Suprapubic skin (tissue), 4 donors: ENCODE measurements at regions not wholly inside any gene's neighbourhood (a gene's known extent, or its start where the extent isn't known, plus 50 kb on each side); places are given as distances from the start of the nearest gene placed in this dataset.

ENCODE experiments used
- DNase-seq, 2 donors: peaks; one replicate each; pipeline ENCODE4 v3.0.0-alpha.2; 2019; ENCODE audit warnings: low spot score in 2 of 2
- H3K27ac ChIP-seq: fragments of 200-600 bp; sonication (generic); one replicate; pipeline ENCODE4 v1.5.1; 2019
- H3K27me3 ChIP-seq: fragments of 200-600 bp; sonication (generic); one replicate; pipeline ENCODE4 v1.5.1; 2019
- H3K36me3 ChIP-seq: fragments of 200-600 bp; sonication (generic); one replicate; pipeline ENCODE4 v1.5.1; 2019
- H3K4me1 ChIP-seq: fragments of 200-600 bp; sonication (generic); one replicate; pipeline ENCODE4 v1.5.1; 2019
- H3K4me3 ChIP-seq: fragments of 200-600 bp; sonication (generic); one replicate; pipeline ENCODE4 v1.5.1; 2019; ENCODE audit warnings: mild to moderate bottlenecking
- H3K9me3 ChIP-seq: fragments of 200-600 bp; sonication (generic); one replicate; pipeline ENCODE4 v1.5.1; 2019
- CTCF ChIP-seq, 2 donors: fragments of 200-600 bp in 1 of 2; fragments of 450-650 bp in 1 of 2; sonication (generic) in 1 of 2; IDR thresholded peaks; one replicate each; pipeline ENCODE4 v1.5.1; 2016 to 2019; ENCODE audit warnings: antibody characterized with exemption in 2 of 2, mild to moderate bottlenecking in 1 of 2, moderate library complexity in 1 of 2
- EP300 ChIP-seq: sonication (generic); formaldehyde crosslinking; IDR thresholded peaks from one replicate; pipeline ENCODE4 v1.6.1; 2017; ENCODE audit warnings: antibody characterized with exemption
- POLR2A ChIP-seq, 2 donors: fragments of 450-650 bp; IDR thresholded peaks; one replicate each; pipeline ENCODE4 v1.6.1; 2017; ENCODE audit warnings: antibody characterized with exemption in 2 of 2, mild to moderate bottlenecking in 2 of 2, moderate library complexity in 2 of 2
- POLR2AphosphoS5 ChIP-seq, 3 donors: sonication (generic); formaldehyde crosslinking; IDR thresholded peaks; one replicate each; pipeline ENCODE4 v1.6.1; 2017; ENCODE audit warnings: antibody characterized with exemption in 3 of 3
- WGBS: methylation state at CpG from one replicate; pipeline ENCODE4 v1.1.5; 2018; 5-methylcytosine and 5-hydroxymethylcytosine counted together

GRCh38 chr1:57683037-57683942, 259.4 kb upstream of the DAB1 start:
- WGBS = 82% methylated on average over 7 of the region's 7 CpGs
- peaks cover 7% of the 10 kb centered on the region for H3K9me3 ChIP-seq
- no peaks in the 10 kb centered on the region for H3K36me3 ChIP-seq
- no peak for DNase-seq
- H3K27ac ChIP-seq = no peak overlapping the region
- no peak for TF ChIP-seq CTCF (IDR thresholded peaks at IDR 0.05)
- no peak for TF ChIP-seq EP300
- no peak for TF ChIP-seq POLR2A (IDR thresholded peaks at IDR 0.05)
- TF ChIP-seq POLR2AphosphoS5 (IDR thresholded peaks at IDR 0.05) = no peak
- no peaks in the 10 kb centered on the region for H3K27me3 ChIP-seq
- no peaks in the 10 kb centered on the region for H3K4me1 ChIP-seq
- no peak overlapping the region for H3K4me3 ChIP-seq

- Histone ChIP-seq H3K9me3 (no peaks in the 10 kb centered on the region), H3K27me3 (no peaks in the 10 kb centered on the region), H3K36me3 (no peaks in the 10 kb centered on the region), H3K27ac (no peak overlapping the region), H3K4me1 (no peaks in the 10 kb centered on the region), H3K4me3 (no peak overlapping the region)
- DNase-seq = no peak
- 26% methylated on average over 1 of the region's 1 CpG for WGBS
- TF ChIP-seq CTCF (IDR thresholded peaks at IDR 0.05) (no peak), POLR2AphosphoS5 (IDR thresholded peaks at IDR 0.05) (no peak), EP300 (no peak), POLR2A (IDR thresholded peaks at IDR 0.05) (no peak)
Measured at GRCh38 chr1:57678138-57678537, 254.3 kb upstream of the DAB1 start.

DNA sequence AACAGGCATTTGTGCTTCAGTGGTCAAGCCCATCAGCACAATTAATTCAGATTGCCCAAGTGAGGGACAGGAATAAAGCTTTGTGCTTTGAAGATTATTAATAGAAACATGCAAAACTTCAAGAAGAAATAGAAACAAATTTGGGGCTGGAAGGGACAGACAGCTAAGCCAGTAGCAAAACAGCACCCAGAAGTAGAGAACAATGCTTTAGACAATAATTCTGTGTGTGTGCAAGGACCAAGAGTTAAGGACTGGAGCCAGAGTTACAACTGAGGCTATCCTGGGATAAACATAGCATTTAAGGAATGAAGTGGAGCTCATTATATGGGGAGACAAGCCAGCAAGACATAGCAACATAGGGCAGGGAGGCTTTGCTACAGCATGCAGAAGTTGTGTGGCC, 251.9 kb upstream of the DAB1 start:
- no peak overlapping the region for H3K4me3 ChIP-seq
- no peak overlapping the region for H3K27ac ChIP-seq
- H3K4me1 ChIP-seq = no peaks in the 10 kb centered on the region
- no peaks in the 10 kb centered on the region for H3K9me3 ChIP-seq
- TF ChIP-seq EP300 = no peak
- TF ChIP-seq POLR2A (IDR thresholded peaks at IDR 0.05) = no peak
- TF ChIP-seq POLR2AphosphoS5 (IDR thresholded peaks at IDR 0.05) = no peak
- TF ChIP-seq CTCF (IDR thresholded peaks at IDR 0.05) = no peak
- no peaks in the 10 kb centered on the region for H3K36me3 ChIP-seq
- no peaks in the 10 kb centered on the region for H3K27me3 ChIP-seq
- no peak for DNase-seq

GRCh38 chr1:57674801-57675200, 250.9 kb upstream of the DAB1 start:
- TF ChIP-seq EP300 = no peak
- no peak for TF ChIP-seq POLR2A (IDR thresholded peaks at IDR 0.05)
- no peak for TF ChIP-seq POLR2AphosphoS5 (IDR thresholded peaks at IDR 0.05)
- TF ChIP-seq CTCF (IDR thresholded peaks at IDR 0.05) = no peak
- Histone ChIP-seq H3K27ac (no peak overlapping the region), H3K4me3 (no peak overlapping the region), H3K4me1 (no peaks in the 10 kb centered on the region), H3K9me3 (no peaks in the 10 kb centered on the region), H3K36me3 (no peaks in the 10 kb centered on the region), H3K27me3 (no peaks in the 10 kb centered on the region)
- DNase-seq = no peak

- 93% methylated on average over 1 of the region's 1 CpG for WGBS
- TF ChIP-seq CTCF (IDR thresholded peaks at IDR 0.05) (no peak), EP300 (no peak), POLR2AphosphoS5 (IDR thresholded peaks at IDR 0.05) (no peak), POLR2A (IDR thresholded peaks at IDR 0.05) (no peak)
- no peaks in the 10 kb centered on the region for H3K36me3 ChIP-seq
Measured at GRCh38 chr1:57672346-57673140, 248.7 kb upstream of the DAB1 start.

More at GRCh38 chr1:57672346-57673140, 248.7 kb upstream of the DAB1 start:
- no peaks in the 10 kb centered on the region for H3K9me3 ChIP-seq
- no peak overlapping the region for H3K4me3 ChIP-seq
- no peaks in the 10 kb centered on the region for H3K27me3 ChIP-seq
- no peak overlapping the region for H3K27ac ChIP-seq
- H3K4me1 ChIP-seq = no peaks in the 10 kb centered on the region
- no peak for DNase-seq
